ENCODE measurements at regions not wholly inside any gene's neighbourhood (a gene's known extent, or its start where the extent isn't known, plus 50 kb on each side); places are given as distances from the start of the nearest gene placed in this dataset.

DNA sequence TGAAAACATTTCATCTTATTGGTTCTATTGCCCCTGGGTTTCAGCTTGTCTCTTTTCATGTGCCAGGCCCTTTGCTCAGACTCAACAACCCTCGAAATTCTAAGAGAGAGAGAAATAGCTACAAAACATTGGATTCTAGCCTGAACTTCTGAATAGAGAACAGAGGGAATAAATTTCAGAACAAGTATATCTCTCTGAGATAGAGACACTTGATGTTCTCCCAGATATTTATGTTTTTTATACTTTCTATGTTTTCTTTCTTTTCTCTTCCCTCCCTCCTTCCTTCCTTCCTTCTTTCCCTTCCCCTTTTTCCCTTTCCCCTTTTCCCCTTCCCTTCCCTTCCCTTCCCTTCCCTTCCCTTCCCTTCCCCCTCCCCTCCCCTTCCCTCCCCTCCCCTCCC lies 279.5 kb upstream of the SPRED2 start:
- Histone ChIP-seq H3K9ac (ENCODE audit: low read depth, low read length) (no peak overlapping the region), H4K91ac (ENCODE audit: insufficient read depth, low read depth, low read length) (no peak overlapping the region), H3K4me1 (ENCODE audit: control insufficient read depth, insufficient read depth, low read length) (peaks cover 5% of the 10 kb centered on the region), H3K4me3 (ENCODE audit: insufficient read depth, low read depth, low read length) (no peak overlapping the region), H3K4me2 (ENCODE audit: low read depth, low read length) (no peak overlapping the region), H3K23ac (ENCODE audit: low read depth, low read length) (no peak overlapping the region), H3K27me3 (ENCODE audit: control insufficient read depth, insufficient read depth, low read length) (peaks cover 10% of the 10 kb centered on the region), H2BK5ac (ENCODE audit: low read depth, low read length, poor library complexity, severe bottlenecking) (no peak overlapping the region), H3K18ac (ENCODE audit: low read depth, low read length) (no peak overlapping the region), H4K5ac (ENCODE audit: low read depth, low read length) (no peak overlapping the region), H3K79me1 (ENCODE audit: low read depth in 1 of 2, low read length in 2 of 2) (no peaks in the 10 kb centered on the region), H3K9me3 (ENCODE audit: control insufficient read depth, insufficient read depth, low read length) (no peaks in the 10 kb centered on the region), H3K14ac (replicated peaks; ENCODE audit: low read depth, low read length) (no peak overlapping the region), H2BK20ac (ENCODE audit: low read depth, low read length) (no peak overlapping the region), H3K4ac (ENCODE audit: low read depth, low read length) (no peak overlapping the region), H2AFZ (replicated peaks; ENCODE audit: low read length, poor library complexity) (no peak overlapping the region), H2AK9ac (replicated peaks; ENCODE audit: low read depth, low read length, poor library complexity) (no peak overlapping the region), H3K36me3 (ENCODE audit: control insufficient read depth, insufficient read depth, low read length) (no peaks in the 10 kb centered on the region), H4K20me1 (ENCODE audit: insufficient read depth, low read length) (no peaks in the 10 kb centered on the region), H3K9me1 (ENCODE audit: insufficient read depth, low read length) (peaks cover 2% of the 10 kb centered on the region; the same call in 1 of the 2 replicates), H2AK5ac (ENCODE audit: low read depth, low read length) (no peak overlapping the region), H3K27ac (ENCODE audit: insufficient read depth, low read length) (no peak overlapping the region), H4K8ac (ENCODE audit: low read depth in 2 of 2, low read length in 2 of 2) (no peak overlapping the region), H3K56ac (ENCODE audit: extremely low read depth, insufficient read depth, low read length) (no peak overlapping the region), H2BK120ac (ENCODE audit: low read depth, low read length) (no peak overlapping the region), H2BK15ac (ENCODE audit: low read depth, low read length) (no peak overlapping the region)
- intact Hi-C loops (cut with micrococcal nuclease): loop anchor here (1.0 kb wide), 1 partner anchor 72 kb away; no protein-coding TSS in a partner anchor
- CTCF ChIA-PET: interaction anchor here (0.8 kb wide), 1 partner anchor 48 kb away, joined by 3 read pairs; no protein-coding TSS in a partner anchor
- in situ Hi-C loops (cut with MboI; ENCODE audit: low sequenced_read_pairs): no loop called here
- POLR2A ChIA-PET (ENCODE audit: unreplicated experiment): no interaction called here
- ATAC-seq (ENCODE audit: low read depth) (no peak), DNase-seq (no peak)
- BruUV-seq (replicated peaks): no TSS peak
- WGBS, 2 experiments (ENCODE audit: extremely low coverage in 2 of 2, insufficient read length in 1 of 2): no CpG with 5 or more reads among the region's 1 CpG
- TF ChIP-seq RCOR1 (IDR thresholded peaks at IDR 0.05; ENCODE audit: insufficient replicate concordance, low read length): no peak
- TF ChIP-seq, protein P1, sequence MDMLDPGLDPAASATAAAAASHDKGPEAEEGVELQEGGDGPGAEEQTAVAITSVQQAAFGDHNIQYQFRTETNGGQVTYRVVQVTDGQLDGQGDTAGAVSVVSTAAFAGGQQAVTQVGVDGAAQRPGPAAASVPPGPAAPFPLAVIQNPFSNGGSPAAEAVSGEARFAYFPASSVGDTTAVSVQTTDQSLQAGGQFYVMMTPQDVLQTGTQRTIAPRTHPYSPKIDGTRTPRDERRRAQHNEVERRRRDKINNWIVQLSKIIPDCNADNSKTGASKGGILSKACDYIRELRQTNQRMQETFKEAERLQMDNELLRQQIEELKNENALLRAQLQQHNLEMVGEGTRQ (IDR thresholded peaks at IDR 0.05; ENCODE audit: low read depth, low read length): no peak
- TF ChIP-seq MAZ (IDR thresholded peaks at IDR 0.05; ENCODE audit: borderline replicate concordance, low read depth, low read length): no peak
- TF ChIP-seq, protein P2, sequence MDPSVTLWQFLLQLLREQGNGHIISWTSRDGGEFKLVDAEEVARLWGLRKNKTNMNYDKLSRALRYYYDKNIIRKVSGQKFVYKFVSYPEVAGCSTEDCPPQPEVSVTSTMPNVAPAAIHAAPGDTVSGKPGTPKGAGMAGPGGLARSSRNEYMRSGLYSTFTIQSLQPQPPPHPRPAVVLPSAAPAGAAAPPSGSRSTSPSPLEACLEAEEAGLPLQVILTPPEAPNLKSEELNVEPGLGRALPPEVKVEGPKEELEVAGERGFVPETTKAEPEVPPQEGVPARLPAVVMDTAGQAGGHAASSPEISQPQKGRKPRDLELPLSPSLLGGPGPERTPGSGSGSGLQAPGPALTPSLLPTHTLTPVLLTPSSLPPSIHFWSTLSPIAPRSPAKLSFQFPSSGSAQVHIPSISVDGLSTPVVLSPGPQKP (IDR thresholded peaks at IDR 0.05; ENCODE audit: borderline replicate concordance, low read depth, low read length): no peak
- no peak for TF ChIP-seq BHLHE40 (IDR thresholded peaks at IDR 0.05; ENCODE audit: low read depth, low read length)
- TF ChIP-seq, protein P3, sequence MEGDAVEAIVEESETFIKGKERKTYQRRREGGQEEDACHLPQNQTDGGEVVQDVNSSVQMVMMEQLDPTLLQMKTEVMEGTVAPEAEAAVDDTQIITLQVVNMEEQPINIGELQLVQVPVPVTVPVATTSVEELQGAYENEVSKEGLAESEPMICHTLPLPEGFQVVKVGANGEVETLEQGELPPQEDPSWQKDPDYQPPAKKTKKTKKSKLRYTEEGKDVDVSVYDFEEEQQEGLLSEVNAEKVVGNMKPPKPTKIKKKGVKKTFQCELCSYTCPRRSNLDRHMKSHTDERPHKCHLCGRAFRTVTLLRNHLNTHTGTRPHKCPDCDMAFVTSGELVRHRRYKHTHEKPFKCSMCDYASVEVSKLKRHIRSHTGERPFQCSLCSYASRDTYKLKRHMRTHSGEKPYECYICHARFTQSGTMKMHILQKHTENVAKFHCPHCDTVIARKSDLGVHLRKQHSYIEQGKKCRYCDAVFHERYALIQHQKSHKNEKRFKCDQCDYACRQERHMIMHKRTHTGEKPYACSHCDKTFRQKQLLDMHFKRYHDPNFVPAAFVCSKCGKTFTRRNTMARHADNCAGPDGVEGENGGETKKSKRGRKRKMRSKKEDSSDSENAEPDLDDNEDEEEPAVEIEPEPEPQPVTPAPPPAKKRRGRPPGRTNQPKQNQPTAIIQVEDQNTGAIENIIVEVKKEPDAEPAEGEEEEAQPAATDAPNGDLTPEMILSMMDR (conservative IDR thresholded peaks at IDR 0.05; ENCODE audit: low read depth, low read length): no peak
- TF ChIP-seq CHD1 (IDR thresholded peaks at IDR 0.05; ENCODE audit: low read depth, low read length): no peak
- TF ChIP-seq SMC3 (IDR thresholded peaks at IDR 0.05; ENCODE audit: low read depth, low read length): no peak
- no peak for TF ChIP-seq POLR2A (IDR thresholded peaks at IDR 0.05; ENCODE audit: low read depth, low read length)
- TF ChIP-seq RFX5 (IDR thresholded peaks at IDR 0.05; ENCODE audit: low read depth, low read length): no peak
- TF ChIP-seq RAD21 (IDR thresholded peaks at IDR 0.05; ENCODE audit: low read length): no peak
- dilution Hi-C loops (cut with HindIII; ENCODE audit: low sequenced_read_pairs, unreplicated experiment): no loop called here

All from IMR-90 (cell line).